ENCODE measurements at regions not wholly inside any gene's neighbourhood (a gene's known extent, or its start where the extent isn't known, plus 50 kb on each side); places are given as distances from the start of the nearest gene placed in this dataset.

DNA sequence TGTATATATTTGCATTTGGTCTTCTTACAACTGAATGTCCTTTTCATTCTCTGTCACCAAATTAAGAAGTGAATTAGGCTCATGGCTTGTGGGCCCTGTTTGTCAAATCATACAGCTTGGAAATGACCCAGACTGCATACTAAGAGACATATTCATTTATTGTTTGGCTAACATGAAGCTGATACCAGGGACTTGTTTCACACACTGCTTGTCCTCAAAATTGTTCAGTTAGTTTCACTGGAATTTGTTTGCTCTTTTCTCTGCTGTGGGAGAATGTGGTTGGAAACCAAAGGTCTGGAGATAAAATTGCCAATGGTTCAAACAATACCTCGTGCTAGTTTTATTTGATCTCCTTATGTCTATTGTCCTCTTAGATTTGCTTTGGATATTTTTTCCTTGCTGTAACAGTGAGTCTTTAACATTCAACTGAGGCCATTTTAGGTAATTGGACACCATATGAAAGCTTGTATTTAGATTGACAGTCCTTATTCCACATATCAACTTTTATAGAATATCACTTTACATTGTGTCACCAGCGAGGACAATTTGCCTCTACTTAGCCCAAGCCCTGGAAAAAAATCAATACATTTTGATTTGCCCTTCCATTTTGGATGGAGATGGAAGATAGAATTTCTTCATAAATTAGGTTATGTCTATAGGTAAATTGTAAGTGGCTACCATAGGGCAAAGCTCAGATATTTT lies 144.3 kb upstream of the MTAP start:
- DNase-seq (ENCODE audit: low read depth), result peak; percentile 75
- TF ChIP-seq, protein P1, sequence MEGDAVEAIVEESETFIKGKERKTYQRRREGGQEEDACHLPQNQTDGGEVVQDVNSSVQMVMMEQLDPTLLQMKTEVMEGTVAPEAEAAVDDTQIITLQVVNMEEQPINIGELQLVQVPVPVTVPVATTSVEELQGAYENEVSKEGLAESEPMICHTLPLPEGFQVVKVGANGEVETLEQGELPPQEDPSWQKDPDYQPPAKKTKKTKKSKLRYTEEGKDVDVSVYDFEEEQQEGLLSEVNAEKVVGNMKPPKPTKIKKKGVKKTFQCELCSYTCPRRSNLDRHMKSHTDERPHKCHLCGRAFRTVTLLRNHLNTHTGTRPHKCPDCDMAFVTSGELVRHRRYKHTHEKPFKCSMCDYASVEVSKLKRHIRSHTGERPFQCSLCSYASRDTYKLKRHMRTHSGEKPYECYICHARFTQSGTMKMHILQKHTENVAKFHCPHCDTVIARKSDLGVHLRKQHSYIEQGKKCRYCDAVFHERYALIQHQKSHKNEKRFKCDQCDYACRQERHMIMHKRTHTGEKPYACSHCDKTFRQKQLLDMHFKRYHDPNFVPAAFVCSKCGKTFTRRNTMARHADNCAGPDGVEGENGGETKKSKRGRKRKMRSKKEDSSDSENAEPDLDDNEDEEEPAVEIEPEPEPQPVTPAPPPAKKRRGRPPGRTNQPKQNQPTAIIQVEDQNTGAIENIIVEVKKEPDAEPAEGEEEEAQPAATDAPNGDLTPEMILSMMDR (IDR thresholded peaks at IDR 0.05; ENCODE audit: low read length, missing control alignments), result no peak
- H3K4me3 ChIP-seq (replicated peaks; ENCODE audit: low read depth, low read length), result no peak overlapping the region

DNA sequence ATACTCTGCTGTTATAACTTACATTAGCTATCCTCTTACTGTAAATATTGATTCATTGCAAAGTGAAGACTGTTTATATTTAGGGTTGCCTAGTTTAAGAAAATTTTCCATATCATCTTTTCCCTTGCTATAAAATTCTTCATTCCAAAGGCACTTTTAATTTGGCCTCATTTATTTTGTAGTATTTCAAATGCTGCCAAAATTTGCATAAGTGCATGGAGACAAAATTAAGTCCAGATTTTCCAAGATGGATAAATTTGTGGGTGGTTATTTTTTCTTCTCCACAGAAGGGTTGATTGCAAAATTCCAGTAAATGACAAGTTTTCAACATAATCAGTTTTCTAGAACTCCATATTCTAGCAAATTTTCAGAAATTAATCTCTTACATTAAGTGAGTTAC lies 141.5 kb upstream of the MTAP start:
- DNase-seq (ENCODE audit: low read depth), result no peak
- no peak overlapping the region for H3K4me3 ChIP-seq (replicated peaks; ENCODE audit: low read depth, low read length)
- TF ChIP-seq, protein P1 (IDR thresholded peaks at IDR 0.05; ENCODE audit: low read length, missing control alignments), result no peak

DNA sequence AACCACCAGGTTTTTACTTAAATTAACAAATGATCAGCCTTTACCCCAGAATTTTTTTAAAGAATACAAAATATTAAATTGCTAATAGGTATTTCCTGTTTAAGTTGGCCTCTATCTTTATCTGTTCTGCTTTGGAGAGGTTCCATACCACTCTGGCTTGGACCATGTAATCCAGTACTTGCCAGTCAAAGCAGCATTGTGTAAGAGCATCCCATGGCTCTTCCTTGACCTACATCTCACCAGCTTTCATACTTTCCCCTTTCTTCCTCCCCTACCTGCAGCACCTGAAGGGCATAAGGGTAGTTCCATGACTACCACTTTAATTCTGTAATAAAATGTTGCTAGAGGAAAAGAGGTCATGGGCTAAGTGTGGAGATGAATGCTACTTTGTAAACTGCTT lies 140.8 kb upstream of the MTAP start:
- DNase-seq (ENCODE audit: low read depth), result peak; percentile 80
- TF ChIP-seq, protein P1 (IDR thresholded peaks at IDR 0.05; ENCODE audit: low read length, missing control alignments), result no peak
- no peak overlapping the region for H3K4me3 ChIP-seq (replicated peaks; ENCODE audit: low read depth, low read length)

DNA sequence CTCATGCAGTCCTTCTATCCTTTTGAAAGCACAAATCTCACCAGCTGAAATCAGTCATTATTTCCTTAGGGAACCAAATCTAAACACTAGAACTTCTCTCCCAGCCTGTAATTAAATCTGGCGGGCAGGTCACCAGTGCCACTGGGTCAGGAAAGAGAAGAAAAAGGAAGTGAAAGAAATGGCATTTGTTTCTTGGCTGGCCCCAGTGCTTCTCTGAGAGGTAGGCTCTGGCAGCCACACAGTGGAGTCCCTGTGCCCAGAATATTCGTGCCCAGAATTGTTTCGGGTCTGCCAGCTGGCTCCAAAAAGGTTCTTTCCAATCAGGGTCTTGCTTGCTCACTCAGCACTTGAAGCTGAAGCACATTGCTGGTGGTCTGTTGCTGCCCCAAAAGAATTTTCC lies 133.9 kb upstream of the MTAP start:
- TF ChIP-seq, protein P1 (IDR thresholded peaks at IDR 0.05; ENCODE audit: low read length, missing control alignments), result no peak
- no peak overlapping the region for H3K4me3 ChIP-seq (replicated peaks; ENCODE audit: low read depth, low read length)
- DNase-seq (ENCODE audit: low read depth), result no peak

DNA sequence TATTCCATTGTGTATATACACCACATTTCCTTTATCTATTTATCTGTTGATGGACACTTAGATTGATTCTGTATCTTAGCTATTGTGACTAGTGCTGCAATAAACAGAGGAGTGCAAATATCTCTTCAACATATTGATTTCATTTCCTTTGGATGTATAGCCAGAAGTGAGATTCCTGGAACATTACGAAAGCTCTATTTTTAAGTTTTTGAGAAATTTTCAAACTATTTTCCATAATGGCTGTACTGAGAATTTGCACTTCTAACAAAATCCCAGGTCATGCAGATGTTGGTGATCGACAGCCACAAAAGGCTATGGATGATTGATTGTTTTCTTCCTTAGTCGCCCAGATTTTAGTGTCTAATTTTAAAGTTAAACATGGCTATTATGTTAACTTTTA lies 132.7 kb upstream of the MTAP start:
- DNase-seq (ENCODE audit: low read depth), result no peak
- H3K4me3 ChIP-seq (replicated peaks; ENCODE audit: low read depth, low read length), result no peak overlapping the region
- TF ChIP-seq, protein P1 (IDR thresholded peaks at IDR 0.05; ENCODE audit: low read length, missing control alignments), result no peak

DNA sequence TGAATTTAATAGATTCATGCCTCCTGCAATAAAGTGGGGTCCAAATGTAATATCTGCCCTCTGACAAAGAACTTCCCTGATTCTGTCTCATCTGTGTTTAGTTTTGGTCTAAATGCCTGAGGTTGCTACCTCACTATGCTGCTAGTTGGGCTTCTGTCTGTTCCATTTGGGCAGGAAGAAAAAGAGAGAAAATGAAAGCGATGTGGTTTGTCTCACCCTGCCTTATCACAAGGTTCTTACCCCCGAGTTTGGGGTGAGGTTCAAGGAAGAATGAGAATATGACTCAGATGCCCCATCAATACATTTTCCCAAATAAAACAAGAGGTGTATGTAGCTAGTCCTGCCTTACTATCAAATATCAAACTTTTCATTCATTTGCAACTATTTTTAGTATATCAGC lies 132.1 kb upstream of the MTAP start:
- no peak overlapping the region for H3K4me3 ChIP-seq (replicated peaks; ENCODE audit: low read depth, low read length)
- DNase-seq (ENCODE audit: low read depth), result no peak
- TF ChIP-seq, protein P1 (IDR thresholded peaks at IDR 0.05; ENCODE audit: low read length, missing control alignments), result no peak

DNA sequence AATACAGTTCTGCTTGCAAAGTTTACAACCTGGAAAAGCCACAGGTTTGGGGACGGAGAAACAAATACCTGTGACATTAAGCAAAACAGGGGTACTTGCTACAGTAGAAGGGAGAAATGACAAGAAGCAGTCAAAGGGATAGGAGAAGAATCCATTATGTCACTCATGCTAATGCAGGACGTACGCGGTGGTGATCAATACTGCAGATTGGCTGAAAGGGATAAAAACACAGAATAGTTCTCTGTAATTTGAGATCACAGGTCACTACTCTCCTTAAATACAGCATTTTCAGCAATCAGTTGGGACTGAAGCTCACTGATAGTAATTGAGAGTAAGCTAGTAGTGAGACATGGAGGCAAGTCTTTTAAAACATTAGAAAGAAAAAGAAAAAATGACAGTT lies 130.3 kb upstream of the MTAP start:
- TF ChIP-seq, protein P1 (IDR thresholded peaks at IDR 0.05; ENCODE audit: low read length, missing control alignments), result no peak
- no peak for DNase-seq (ENCODE audit: low read depth)
- H3K4me3 ChIP-seq (replicated peaks; ENCODE audit: low read depth, low read length), result no peak overlapping the region
